SU-DHL-6 (cell line): ENCODE measurements at regions not wholly inside any gene's neighbourhood (a gene's known extent, or its start where the extent isn't known, plus 50 kb on each side); places are given as distances from the start of the nearest gene placed in this dataset.

ENCODE experiments used
- H2AFZ ChIP-seq: fragments of 200-600 bp; sonication (generic); 2 replicates; pipeline ENCODE4 v1.6.1; 2014; ENCODE audit warnings: low read depth, mild to moderate bottlenecking, moderate library complexity, mixed read lengths, antibody characterized with exemption, low read length; ENCODE audit not compliant: severe bottlenecking
- H3F3A ChIP-seq: fragments of 200-600 bp; shearing (Covaris generic); 2 replicates; pipeline ENCODE4 v1.6.0; 2016; ENCODE audit warnings: antibody characterized with exemption, mild to moderate bottlenecking; ENCODE audit not compliant: insufficient read depth
- H3K27ac ChIP-seq: fragments of 200-600 bp; sonication (generic); 2 replicates; pipeline ENCODE4 v1.5.1; 2016; ENCODE audit warnings: low read depth, mild to moderate bottlenecking, low read length, moderate library complexity, mixed read lengths
- H3K27me3 ChIP-seq: fragments of 200-600 bp; sonication (generic), shearing (Covaris generic); 2 replicates; pipeline ENCODE4 v1.6.0; 2014; ENCODE audit warnings: mild to moderate bottlenecking, low read length
- H3K36me3 ChIP-seq: fragments of 200-600 bp; sonication (generic); 2 replicates; pipeline ENCODE4 v1.6.1; 2014; ENCODE audit warnings: mild to moderate bottlenecking, low read length, mixed read lengths
- H3K4me2 ChIP-seq: fragments of 300-600, 200-600 bp; shearing (Covaris generic), sonication (generic); 2 replicates; pipeline ENCODE4 v1.6.0; 2014; ENCODE audit warnings: low read length, low read depth, mild to moderate bottlenecking; ENCODE audit not compliant: poor library complexity, severe bottlenecking
- H3K4me3 ChIP-seq: fragments of 200-600 bp; sonication (generic); 2 replicates; pipeline ENCODE4 v1.5.1; 2014; ENCODE audit warnings: antibody characterized with exemption, low read length, mild to moderate bottlenecking, mixed read lengths; ENCODE audit not compliant: insufficient read depth, poor library complexity, severe bottlenecking
- H3K79me2 ChIP-seq: fragments of 200-600 bp; sonication (generic); 2 replicates; pipeline ENCODE4 v1.6.1; 2014; ENCODE audit warnings: mild to moderate bottlenecking, low read length, moderate library complexity; ENCODE audit not compliant: insufficient read depth
- H3K9ac ChIP-seq: fragments of 200-600 bp; sonication (generic); 2 replicates; pipeline ENCODE4 v1.7.0; 2014; ENCODE audit warnings: mild to moderate bottlenecking, low read length
- H3K9me2 ChIP-seq: fragments of 200-600 bp; sonication (generic); replicated peaks from 2 replicates; pipeline ENCODE4 v1.6.1; 2014; ENCODE audit warnings: low read length; ENCODE audit not compliant: insufficient read depth
- H3K9me3 ChIP-seq: fragments of 200-600 bp; sonication (generic); 2 replicates; pipeline ENCODE4 v1.6.1; 2014; ENCODE audit warnings: low read length, mixed read lengths; ENCODE audit not compliant: insufficient read depth
- H4K20me1 ChIP-seq: fragments of 200-600 bp; sonication (generic); 2 replicates; pipeline ENCODE4 v1.6.1; 2014; ENCODE audit warnings: low read depth, mild to moderate bottlenecking, antibody characterized with exemption, low read length, moderate library complexity, mixed read lengths
- EZH2phosphoT487 ChIP-seq: fragments of 200-600 bp; sonication (generic), shearing (Covaris generic); conservative IDR thresholded peaks from 2 replicates; pipeline ENCODE4 v1.6.1; 2018; ENCODE audit warnings: mild to moderate bottlenecking, antibody characterized with exemption, low read length, moderate library complexity, mixed read lengths
- TF ChIP-seq, protein P1 (sequence below): fragments of 200-600 bp; sonication (generic); IDR thresholded peaks from one replicate; pipeline ENCODE4 v1.5.1; 2017; ENCODE audit warnings: antibody characterized with exemption, mild to moderate bottlenecking, low read length, moderate library complexity; ENCODE audit not compliant: insufficient read depth, poor library complexity, severe bottlenecking

DNA sequence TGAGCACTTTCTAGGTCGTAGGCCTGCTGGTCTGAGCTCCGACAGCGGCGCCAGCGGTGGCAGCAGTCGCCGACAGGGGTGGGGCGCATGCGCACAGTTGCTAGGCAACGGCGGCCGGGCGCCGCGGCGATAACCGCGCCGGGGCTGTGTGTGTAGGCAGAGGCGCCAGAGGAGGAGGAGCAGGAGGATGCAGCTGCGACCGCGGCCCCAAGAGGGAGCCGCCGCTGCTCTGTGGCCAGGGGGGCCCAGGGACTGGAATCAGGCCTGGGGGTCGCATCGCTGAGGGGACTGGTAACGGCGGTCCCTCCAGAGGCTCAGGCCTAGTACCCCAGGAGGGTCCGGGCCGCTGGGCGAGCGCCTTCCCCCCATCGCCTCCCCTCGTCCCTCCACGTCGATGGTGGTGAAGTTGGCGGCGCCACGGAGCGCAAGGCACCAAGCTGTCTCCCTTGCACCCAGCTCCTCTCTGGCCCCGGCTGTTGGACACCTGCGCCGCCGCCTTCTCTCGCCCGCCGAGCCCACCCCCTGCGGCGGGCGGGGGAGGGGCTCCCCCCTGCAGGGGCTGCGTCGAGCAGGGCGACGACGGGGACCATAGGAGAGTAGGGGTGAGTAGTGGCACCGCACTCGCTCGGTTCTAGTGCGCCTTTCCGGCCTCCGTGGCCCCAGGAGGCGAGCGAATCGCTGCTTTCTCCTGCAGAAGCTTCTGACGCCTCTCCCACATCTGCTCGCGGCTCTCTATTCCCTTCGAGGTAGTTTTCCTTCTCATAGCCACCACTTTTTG, 58.6 kb upstream of the ZC4H2 start, which contains the start of gene ZC3H12B:
ZC3H12B (plus strand) TSS at position 159 of the 778 bp plus-strand sequence.
- H3K79me2 ChIP-seq, result no peaks in the 10 kb centered on the region
- no peaks in the 10 kb centered on the region for H3K9me2 ChIP-seq
- peak within 1 kb of the TSS; percentile 56 for H3K4me2 ChIP-seq
- H3K9ac ChIP-seq, result peak within 1 kb of the TSS; percentile 60
- no peaks in the 10 kb centered on the region for H4K20me1 ChIP-seq
- H3K27me3 ChIP-seq, result no peaks in the 10 kb centered on the region
- H3K36me3 ChIP-seq, result no peaks in the 10 kb centered on the region
- H3K27ac ChIP-seq, result peak within 1 kb of the TSS; percentile 47
- peak within 1 kb of the TSS; percentile 57 for H3K4me3 ChIP-seq
- H2AFZ ChIP-seq, result peak within 1 kb of the TSS; percentile 89
- H3K9me3 ChIP-seq, result no peaks in the 10 kb centered on the region
- TF ChIP-seq EZH2phosphoT487, result no peak
- TF ChIP-seq, protein P1, sequence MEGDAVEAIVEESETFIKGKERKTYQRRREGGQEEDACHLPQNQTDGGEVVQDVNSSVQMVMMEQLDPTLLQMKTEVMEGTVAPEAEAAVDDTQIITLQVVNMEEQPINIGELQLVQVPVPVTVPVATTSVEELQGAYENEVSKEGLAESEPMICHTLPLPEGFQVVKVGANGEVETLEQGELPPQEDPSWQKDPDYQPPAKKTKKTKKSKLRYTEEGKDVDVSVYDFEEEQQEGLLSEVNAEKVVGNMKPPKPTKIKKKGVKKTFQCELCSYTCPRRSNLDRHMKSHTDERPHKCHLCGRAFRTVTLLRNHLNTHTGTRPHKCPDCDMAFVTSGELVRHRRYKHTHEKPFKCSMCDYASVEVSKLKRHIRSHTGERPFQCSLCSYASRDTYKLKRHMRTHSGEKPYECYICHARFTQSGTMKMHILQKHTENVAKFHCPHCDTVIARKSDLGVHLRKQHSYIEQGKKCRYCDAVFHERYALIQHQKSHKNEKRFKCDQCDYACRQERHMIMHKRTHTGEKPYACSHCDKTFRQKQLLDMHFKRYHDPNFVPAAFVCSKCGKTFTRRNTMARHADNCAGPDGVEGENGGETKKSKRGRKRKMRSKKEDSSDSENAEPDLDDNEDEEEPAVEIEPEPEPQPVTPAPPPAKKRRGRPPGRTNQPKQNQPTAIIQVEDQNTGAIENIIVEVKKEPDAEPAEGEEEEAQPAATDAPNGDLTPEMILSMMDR, result peak; percentile 23
- no peaks in the 10 kb centered on the region for H3F3A ChIP-seq

DNA sequence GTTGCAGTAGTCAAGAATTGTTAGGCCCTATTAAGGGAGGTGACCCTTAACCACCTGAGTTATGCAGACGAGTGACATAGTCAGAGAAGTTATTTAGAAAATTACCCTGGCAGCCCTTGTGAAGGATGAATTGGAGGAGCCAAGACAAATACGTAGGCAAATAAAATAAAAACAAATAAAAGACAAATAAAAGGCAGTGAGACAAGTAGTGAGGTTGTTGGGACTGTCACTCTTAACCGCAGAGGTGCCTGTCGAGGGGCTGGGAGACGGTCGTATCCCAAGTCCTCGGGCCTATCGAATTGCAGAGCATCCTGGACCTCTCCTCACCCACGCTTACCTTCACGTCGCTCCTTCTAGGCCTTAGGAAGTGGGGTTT, 58.0 kb upstream of the ZC4H2 start:
- Histone ChIP-seq H4K20me1 (no peaks in the 10 kb centered on the region), H2AFZ (peak overlapping the region; percentile 56), H3K9ac (peak overlapping the region; percentile 60), H3K27me3 (no peaks in the 10 kb centered on the region), H3K9me2 (no peaks in the 10 kb centered on the region), H3K4me2 (peak overlapping the region; percentile 56), H3K36me3 (no peaks in the 10 kb centered on the region), H3K79me2 (no peaks in the 10 kb centered on the region), H3F3A (no peaks in the 10 kb centered on the region), H3K9me3 (no peaks in the 10 kb centered on the region), H3K27ac (no peak overlapping the region), H3K4me3 (peak overlapping the region; percentile 41)
- TF ChIP-seq, protein P1, result no peak
- no peak for TF ChIP-seq EZH2phosphoT487
